Amygdala (tissue), 56 donors: ENCODE measurements at regions not wholly inside any gene's neighbourhood (a gene's known extent, or its start where the extent isn't known, plus 50 kb on each side); places are given as distances from the start of the nearest gene placed in this dataset.

Source experiments
- DNase-seq, 56 donors: peaks; one replicate each; lab custom pipeline; 2025; lab: John Stamatoyannopoulos, UW

DNA sequence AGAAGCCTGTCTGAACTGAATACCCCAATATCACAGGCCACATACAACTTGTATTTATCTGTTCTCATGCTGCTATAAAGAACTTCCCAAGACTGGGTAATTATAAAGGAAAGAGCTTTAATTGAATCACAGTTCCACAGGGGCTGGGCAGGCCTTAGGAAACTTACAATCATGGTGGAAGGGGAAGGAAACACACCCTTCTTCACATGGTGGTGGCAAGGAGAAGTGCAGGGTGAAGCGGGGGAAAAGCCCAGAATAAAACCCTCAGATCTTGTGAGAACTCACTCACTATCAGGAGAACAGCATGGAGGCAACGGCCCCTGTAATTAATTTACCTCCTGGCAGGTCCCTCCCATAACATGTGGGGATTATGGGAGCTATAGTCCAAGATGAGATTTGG is 50.3 kb upstream of the FNDC1 start:
- DNase-seq, result no peak

DNA sequence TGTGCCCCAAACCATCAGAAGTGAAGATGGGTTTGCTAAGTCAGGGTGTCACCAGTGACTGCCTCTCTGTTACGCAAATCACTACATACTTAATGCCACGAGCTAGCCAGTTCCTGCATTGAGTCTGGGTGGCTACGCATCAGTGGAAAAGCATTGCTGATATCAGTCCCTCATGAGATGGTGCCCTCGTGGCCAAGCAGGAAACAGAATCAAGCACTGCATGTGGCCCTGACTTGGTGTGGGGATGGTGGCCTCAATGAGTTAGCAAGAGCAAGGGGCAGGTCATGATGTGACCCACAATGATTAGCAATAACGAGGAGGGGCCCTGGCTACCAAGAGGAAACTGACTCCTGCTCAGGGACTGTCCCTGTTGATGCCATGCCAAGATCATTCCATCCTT is 51.6 kb upstream of the FNDC1 start:
- DNase-seq, result peak in 2 of 56 donors; percentile 21 to 36

- DNase-seq, result no peak
These were observed 52.2 kb upstream of the FNDC1 start for GRCh38 chr6:159117046-159117445.

- peak in 1 of 56 donors; percentile 21 for DNase-seq
These were observed 52.9 kb upstream of the FNDC1 start for GRCh38 chr6:159116343-159116742.

GRCh38 chr6:159114569-159114968 is 54.6 kb upstream of the FNDC1 start:
- DNase-seq, result no peak

DNA sequence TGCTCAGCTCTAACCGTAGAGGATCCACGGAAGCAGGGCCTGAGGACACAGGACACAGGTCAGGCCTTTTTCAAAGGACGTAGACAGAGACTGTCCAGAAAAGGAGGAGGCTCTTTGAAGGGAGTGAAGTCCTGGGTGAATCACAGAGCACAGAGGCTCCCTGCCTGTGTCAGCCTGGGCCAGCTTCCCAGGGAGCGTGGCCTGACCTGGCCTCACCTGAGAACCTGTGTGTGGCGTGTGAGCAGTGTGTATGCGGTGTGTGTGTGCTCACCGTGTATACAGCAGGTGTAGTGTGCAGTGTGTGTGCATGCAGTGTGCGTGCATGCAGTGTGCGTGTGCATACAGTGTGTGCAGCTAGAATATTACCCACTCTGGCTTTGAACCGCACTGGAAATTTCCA is 56.0 kb upstream of the FNDC1 start:
- DNase-seq, result no peak

GRCh38 chr6:159112714-159113113 is 56.5 kb upstream of the FNDC1 start:
- DNase-seq, result peak in 2 of 56 donors; percentile 28 to 41

GRCh38 chr6:159110748-159111147 is 58.5 kb upstream of the FNDC1 start:
- no peak for DNase-seq

DNA sequence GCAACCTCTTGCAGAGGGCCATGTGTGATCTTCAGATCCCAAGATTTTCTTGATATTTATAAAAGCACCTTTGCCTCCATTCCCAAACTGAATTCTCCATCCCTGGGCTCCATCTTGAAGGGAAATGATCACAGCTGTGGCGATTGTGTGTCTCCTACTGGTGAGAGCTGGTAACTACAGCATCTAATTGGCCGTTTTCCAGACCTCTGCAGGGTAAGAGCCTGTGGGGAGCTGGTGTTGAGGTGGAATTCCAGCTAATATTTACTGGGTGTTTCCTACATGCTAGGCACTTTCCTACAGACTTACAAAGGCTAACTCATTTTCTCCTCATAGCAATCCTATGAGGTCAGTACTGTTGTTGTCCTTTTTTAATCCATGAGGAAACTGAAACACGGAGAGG is 59.2 kb upstream of the FNDC1 start:
- DNase-seq, result no peak

- no peak for DNase-seq
These were observed 59.8 kb upstream of the FNDC1 start for GRCh38 chr6:159109391-159109790.

DNA sequence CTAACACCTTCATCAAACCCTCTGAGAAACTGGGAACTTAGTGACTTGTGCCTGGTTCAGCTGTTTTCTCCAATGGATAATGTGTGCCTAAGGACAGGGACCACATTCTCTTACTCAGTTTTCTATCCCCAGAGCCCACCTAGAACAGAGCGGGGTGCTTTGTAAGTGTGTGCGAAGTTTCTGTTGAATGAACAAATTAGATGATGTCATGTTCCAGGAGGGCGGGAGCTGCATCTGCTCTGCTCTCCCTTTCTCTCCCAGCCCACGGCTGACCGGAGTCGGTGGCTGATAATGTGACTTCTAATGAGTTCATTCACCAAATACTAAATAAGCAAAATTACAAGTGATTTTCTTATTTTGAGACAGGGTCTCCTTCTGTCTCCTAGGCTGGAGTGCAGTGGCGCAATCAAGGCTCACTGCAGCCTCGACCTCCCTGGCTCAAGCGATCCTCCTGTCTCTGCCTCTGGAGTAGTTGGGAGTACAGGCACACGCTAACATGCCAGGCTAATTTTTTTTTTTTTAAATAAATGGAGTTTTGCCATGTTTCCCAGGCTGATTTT is 60.7 kb upstream of the FNDC1 start:
- DNase-seq, result peak in 1 of 56 donors; percentile 31

DNA sequence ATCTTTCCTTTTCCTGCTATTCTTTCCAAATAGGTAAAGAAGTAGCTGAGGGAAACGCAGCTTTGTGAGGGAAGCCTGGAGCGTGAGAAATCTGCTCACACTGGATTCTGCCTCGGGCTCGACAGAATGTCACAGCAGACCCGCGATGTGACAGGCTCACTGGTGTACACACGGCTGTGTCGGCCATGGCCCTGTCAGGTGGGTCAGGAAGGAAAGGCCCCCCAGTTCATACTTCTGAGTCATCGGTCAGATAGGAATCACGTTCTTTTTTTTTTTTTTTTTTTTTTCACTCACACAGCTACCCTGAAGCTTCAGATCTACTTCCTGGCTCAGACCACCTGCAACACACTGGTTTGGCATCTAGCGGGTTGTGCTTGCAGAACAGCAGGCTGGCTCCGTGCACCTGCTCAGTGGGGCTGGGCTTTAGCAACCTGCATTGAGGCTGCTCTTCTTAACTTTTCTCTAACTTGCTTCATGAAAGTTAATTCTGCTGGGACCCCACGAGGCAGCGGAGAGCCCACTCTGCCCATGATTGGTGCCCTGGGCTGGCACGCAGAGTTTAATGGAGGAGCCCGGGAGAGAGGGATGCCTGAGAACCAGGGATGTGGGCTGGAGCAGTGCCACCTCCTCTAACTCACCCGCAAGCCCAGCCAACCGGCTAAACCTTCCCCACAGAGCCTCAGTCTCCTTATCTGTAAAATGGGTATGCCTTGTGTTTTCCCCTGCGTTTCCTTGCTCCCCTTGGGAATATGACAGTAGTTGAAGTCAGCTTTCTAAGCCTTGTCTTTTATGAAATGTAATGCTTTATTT is 61.5 kb upstream of the FNDC1 start:
- DNase-seq, result no peak

GRCh38 chr6:159106627-159107241 is 61.9 kb upstream of the TAGAP start:
- peak in 52 of 56 donors; percentile 11 to 89 (median 50) for DNase-seq

- peak in 1 of 56 donors; percentile 44 for DNase-seq
These were observed 60.9 kb upstream of the TAGAP start for GRCh38 chr6:159105716-159106115.

GRCh38 chr6:159104931-159105330 is 60.1 kb upstream of the TAGAP start:
- DNase-seq, result no peak

DNA sequence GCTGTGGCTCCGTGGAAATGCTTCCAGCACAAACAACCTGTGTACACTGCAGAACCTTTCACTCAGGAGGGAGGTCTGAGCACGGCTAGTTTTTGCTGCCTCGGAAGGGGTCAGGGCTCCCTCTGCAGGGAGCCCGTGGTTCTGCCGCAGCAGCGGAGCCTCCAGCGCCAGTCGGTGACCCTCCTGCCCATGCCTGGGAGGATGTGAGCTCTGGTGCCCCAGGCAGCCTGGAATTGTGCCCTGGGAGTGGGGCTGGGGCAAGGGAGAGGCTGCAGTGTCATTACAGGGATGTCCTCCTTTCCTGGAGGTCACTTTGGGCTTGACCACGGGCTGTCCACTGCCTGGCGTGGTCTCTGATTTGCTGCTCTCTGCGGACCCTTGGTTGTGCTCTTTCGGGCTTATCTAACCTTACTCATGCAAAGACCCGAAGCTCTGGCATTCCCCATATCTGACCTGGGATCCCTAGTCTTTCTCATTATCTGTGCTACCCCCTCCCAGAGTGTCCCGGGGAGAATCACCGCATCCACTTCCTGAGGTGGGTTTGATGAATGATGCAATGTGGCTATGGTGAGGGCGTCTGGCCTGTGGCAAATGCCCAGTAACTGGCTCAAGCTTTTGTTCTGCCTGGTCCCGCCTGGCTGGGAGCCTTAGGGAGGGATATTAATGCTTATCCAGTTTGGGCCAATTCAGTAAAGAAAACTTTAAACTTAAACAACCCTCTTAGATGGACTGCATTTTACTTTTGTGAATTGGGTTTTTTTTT is 59.6 kb upstream of the TAGAP start:
- peak in 34 of 56 donors; percentile 15 to 69 (median 40) for DNase-seq

DNA sequence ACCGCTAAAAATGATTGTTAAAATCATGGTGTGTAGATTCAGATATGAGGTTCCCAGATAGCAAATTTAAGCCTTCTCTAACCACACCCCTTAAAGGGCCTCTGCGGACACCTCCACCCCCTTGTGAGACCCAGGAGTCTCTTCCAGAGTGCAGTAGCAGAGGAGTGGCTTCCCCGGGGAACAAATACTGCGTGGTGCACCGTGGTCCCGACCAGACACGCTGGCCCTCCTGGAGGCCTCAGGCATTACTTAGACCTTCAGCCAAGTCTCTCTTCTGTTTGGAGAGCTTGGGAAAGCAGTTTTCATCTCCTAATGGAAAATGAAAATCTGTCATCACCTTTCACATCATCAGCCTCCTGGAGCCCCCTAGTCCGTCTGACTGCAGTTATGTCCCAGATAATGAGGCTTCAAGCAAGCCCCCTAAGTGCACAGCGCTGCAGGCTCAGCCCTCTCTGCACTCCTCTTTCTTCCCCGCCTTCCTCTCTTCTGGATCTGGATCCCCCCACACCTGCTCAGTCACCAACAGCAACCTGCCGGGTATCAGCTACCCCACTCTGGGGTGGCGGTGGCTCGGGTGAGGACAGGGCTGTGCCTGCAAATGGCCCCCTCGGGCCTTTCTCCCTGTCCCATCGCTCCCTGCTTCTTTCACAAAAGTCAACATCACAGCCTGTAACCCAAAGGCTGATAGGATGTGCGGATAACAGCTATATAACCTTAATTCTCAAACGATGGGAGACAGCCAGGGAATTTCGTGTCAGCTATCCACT is 58.8 kb upstream of the TAGAP start:
- no peak for DNase-seq

GRCh38 chr6:159102373-159103160 is 57.8 kb upstream of the TAGAP start:
- no peak for DNase-seq

- DNase-seq, result no peak
These were observed 56.9 kb upstream of the TAGAP start for GRCh38 chr6:159101656-159102055.
